Eye (tissue), 1 donor: ENCODE measurements at regions not wholly inside any gene's neighbourhood (a gene's known extent, or its start where the extent isn't known, plus 50 kb on each side); places are given as distances from the start of the nearest gene placed in this dataset.
"Not testable (repeated sequence)": the region's sequence is repeated elsewhere in the genome, so short reads cannot be mapped to it uniquely, and the experiment has no call there.

Experiments used
- DNase-seq: peaks from one replicate; pipeline ENCODE4 v3.0.0-alpha.2; 2015

DNA sequence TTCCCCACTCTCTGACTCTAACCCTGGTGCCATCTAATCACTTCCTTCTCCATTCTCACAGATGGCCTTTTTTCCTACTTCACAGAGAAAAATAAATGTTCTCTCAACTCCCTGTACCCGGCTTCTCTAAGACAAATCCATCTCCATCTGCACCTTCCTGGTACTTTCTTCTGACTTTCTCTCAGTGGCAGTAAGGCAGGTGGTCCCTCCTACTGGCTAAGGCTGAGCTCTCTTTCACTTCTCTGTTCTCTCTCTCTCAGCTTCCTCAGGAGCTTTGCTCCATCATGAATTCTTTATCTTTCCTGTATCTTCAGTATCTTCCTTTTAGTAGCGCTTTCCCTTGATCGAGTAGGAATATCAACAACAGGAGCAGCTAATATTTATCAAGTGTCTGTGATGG is 421.6 kb downstream of the TMEM135 start:
- no peak for DNase-seq

DNA sequence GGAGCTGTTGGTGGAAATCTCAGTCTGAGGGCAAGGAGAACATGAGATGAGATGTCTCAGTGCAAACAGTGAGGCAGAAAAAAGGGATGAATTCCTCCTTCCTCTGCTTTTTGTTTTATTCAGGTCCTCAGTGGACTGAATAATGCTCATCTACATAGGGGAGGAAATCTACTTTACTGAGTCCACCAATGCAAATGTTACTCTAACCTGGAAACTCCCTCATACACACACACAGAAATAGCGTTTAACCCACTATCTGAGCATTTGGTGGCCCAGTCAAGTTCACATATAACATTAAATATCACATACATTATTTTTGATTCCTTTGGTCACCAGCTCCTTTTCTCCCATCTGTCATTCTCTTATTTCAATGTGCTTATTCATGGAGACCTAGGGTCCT is 418.8 kb downstream of the TMEM135 start:
- no peak for DNase-seq

DNA sequence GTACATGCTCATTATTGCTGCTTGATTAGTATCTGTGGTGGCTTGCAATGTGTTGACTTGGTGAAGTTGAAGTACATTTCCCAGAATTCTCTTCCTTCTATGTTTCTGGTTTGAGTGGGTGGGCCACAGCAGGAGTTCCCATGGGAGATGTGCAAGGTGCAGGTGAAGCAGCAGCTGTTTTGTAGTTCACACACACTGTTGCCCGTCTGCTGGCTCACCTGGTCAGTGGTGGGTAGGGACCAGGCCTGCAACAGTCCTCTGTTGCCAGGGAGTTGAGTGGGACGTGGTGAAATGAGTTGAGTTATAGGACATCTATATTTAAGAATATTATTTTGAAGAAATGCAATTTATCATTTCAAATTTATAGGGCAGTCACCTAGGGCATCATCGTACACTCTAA is 417.4 kb downstream of the TMEM135 start:
- DNase-seq: no peak

DNA sequence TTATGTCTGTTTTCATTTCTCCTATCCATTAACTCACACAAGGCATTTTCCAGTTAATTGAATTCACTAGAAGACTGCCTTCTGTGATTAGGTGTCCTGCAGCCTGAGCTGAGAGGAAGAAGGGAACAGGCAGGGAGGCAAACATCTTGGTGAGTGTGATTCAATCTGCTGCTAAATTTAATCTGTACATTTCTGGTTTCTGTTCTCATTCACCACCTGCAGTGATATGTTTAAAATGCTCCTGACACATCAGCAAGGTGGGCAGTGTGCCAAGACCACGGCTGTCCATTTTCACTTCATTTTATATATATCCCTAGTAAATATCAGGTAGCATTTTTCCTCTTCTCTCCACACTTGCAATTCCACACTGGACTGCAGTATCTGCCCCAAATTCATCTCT is 416.5 kb downstream of the TMEM135 start:
- DNase-seq: peak; percentile 36

DNA sequence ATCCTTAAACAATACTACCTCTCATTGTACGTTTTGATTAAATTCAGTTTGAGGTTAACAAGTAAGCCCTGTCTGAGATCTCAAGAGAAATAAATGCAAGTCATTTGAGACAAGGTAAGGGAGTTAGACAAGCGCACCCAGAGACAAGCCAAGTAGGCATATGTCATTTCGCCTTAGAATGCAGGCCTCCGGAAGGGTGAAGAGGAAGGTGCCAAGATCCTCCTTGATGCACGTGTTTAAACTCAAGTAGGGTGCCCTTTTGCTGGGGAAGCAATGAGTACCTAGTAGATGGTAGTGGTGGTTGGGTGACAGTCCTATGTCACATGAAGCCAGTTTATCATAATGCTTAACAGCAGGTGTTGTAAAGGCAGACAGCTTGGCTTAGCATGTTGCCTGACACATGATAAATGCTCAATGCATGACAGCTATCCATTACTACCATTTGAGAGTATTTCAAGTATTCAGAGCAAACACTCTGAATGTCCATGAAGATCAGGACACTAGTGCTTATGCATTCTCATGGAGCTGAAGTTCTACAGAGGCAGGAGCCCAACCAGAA is 415.9 kb downstream of the TMEM135 start:
- DNase-seq: no peak

DNA sequence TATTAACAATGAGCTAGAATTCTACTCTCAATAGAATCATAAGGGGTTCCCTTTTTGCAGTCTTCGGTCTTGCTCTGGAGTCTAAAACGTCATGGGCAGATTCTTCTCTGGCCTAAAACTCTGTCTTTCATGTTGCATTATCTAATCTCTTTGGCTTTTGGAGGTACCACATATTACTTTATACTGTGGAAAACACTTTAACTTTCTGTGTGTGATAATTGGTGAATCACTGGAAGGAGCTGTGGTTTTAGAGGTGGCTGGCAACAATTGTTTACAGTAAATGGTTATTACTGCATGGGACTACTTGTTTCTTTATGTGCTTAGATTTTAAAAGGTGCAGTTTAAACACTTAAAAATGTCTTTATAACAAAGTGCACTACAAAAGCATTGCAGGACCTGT is 414.3 kb downstream of the TMEM135 start:
- DNase-seq: not testable (repeated sequence)

DNA sequence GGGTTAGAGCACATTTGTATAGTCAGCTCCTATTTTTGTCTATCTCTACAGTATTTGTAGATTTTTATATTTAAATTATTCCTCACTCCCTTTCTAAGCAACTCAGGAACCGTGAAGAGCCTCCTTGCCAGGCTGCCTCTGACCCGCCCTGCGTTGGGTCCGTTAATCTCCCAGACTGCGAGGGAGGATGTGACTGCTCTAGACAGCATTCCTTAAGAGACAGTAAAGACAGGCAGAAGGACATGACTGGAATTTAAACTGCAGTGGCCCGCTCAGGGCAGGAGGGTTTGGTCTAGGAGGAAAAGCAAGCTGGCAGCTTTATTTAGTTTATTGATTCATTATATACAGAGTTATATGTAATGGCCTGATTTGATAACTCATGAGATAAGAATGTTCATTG is 413.7 kb downstream of the TMEM135 start:
- no peak for DNase-seq

DNA sequence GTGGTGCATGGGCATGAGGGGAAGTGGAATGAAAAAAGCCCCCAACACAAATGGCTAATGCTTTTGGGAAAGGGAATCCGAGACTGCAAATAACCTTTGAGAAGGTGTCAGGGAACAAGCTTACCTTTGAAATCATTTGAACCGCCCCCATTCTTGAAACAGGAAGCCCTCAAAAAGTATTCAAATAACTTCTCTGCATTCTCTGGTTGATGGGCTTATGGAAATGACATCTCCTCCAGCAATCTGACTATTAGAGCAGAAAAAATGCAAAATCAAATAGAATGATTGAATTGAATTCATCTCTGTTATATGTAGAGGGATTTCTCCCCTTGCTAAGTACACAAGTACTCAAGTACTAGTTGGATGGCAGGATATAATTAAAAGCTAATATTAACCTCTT is 409.9 kb downstream of the TMEM135 start:
- DNase-seq: no peak

DNA sequence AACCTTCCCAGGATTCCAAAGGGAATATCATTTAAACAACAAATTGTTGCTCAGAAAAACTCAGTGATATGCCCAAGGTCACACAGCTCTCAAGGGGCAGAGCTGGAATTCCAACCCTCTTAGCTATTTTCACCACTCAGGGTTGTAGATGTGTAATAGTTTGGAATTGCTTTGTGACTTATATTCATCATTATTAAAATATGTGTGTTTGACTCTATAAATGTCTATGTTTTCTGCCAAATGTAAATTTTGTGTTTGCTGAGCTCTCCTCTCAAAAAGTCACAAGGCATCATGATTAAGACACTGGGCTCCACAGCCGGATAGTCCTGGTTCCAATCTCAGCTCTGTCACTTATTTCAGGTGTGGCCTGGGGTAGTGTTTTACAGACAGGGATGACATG is 407.3 kb downstream of the TMEM135 start:
- DNase-seq: no peak

DNA sequence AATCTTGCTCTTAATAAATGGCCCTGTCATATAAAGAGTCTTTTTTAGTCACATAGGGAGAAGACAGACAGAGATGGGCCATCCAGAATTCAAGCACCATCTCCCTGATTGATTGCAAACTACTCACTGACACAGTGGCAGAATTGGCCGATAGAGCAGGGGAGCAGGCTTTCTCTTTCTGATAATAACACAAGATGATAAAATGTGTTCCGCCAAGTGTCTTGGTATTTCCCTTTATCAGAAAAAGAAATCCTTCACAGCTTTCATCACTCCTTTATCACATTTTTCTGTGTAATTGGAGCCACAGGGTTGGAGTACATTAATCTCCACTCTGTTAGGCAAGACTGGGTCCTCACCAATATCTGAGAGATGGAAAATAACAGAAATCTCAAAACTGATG is 406.0 kb downstream of the TMEM135 start:
- no peak for DNase-seq

DNA sequence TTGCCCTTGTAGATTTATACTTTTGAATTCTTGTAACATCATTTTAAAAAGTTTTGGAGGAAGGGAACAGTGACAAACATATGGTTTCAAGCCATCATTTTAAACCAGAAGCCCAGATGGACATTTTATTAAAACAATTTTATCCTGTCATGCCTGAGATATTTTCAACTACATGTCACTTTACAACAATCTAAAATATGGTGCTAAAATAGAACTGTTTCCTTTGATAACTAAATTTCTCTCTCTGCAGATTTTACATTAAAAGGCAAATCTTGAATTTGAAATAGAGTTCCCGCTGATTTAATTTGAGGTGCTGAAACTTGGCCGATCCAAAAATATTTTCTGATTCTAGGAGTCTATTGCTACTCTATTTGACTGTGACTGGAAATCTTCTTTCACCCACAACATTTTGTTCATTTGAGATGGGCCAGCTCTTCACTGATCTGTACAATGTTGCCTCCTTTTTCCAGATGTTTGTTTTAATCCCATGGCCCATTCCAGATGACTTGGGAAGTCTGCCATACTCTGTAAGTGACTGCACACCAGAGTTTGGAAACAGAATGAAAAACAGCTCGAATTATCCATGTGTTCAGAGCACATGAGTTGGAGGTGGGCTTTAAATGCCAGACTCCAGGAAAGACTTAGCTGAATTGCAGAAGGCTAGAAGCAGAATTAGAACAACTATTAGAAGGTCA is 402.5 kb downstream of the TMEM135 start:
- DNase-seq: peak; percentile 38

DNA sequence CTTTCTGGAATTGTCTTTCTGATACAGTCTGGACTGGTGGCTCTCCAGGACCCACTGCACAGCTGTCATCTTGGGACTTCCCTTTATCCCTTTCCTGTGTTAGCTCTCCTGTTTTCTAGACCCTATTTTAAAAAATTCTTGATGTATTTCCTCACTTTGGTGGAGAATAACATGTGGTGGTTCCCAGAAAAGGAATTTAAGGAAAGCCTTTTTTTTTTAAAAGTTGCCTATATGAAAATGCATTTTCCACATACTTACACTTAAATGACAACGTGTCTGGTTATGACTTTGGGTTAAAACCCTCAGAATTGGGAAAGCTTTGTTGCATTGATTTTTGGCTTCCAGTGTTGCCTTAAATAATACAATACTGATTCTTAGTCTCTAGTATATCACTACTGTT is 400.7 kb downstream of the TMEM135 start:
- no peak for DNase-seq

DNA sequence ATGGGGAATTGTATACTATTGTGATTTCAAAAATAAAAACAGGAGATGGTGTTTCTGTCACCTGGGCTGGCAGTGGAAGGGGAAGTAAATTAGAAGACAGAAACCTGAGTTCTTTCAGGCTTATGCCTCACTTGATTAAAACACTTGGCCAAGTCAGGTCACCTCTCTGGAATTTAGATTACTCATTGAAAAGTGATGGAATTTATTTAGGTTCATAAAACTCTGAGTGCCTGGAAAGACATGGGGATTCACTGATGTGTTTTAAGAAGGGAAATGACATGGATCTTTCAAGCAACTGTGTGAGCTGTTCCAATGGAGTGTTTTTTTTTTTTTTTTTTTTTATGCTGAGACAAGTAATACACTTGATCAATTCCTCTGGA is 400.1 kb downstream of the TMEM135 start:
- DNase-seq: no peak

DNA sequence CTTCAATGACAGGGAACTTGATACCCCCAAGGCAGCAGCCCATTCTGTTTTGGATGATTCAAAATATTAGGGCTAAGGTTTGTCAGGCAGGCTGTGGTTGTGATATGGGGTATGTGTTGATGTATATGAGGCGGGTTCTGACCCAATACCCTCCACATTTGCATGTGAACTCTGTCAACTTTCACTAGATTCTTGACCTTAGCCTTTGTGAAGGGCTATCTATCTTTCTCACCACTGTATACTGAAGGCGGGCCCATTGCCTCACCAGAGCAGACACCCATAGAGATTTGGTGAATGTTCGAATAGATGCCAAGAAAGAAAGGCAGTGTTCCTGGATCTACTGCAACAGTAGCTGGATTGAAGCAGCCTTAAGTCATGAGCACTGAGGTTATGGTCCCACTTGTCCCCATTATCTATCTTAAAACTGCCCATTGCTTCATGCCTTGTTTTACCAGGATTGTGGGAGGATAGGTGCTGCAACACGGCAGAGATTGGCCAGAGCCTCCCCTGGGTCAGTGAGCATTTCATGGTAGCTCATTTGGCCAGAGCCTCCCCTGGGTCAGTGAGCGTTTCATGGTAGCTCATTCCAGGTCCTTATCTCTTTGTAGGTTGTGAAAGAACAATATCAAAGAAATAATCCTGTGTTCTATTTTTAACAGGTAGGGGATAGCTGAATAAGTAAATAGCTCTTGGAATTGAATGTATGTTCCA is 399.6 kb downstream of the TMEM135 start:
- no peak for DNase-seq

DNA sequence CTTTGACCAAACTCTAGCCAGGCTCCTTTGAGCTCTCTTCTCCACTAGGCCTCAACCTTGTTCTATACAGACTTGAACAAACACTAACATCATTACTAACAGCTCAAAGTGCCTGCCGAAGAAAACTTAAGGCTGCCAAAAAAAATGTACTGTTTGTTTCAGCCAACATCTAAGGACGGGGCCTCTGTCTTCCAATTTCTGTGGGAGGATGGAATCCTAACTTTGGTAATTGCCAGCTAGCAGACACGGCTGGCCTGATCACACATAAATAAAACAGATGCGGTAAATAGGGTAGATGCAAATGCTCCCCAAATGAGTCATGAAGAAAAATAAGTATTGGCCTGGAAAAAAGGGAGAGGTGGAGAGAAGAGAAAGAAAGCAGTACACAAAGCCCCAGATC is 394.3 kb downstream of the TMEM135 start:
- DNase-seq: no peak

DNA sequence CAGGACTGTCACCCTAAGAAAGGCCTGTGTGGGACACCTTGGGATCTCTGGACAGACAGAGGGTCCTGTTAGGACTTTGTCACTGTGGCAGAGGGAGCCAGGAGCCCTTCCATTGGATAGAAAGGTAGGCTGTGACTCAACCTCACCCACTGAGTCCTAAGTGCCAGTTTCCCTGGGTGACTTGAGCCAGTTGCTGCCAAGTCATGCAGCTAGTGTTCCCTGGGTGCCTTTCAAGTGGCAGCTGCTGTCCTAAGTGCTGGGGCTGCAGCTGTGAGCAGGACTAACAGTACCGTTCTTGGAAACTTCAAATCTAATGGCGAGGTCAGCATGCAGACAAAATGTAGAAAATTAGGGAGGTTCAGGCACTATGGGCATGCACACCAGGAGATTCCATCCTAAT is 393.7 kb downstream of the TMEM135 start:
- DNase-seq: no peak

DNA sequence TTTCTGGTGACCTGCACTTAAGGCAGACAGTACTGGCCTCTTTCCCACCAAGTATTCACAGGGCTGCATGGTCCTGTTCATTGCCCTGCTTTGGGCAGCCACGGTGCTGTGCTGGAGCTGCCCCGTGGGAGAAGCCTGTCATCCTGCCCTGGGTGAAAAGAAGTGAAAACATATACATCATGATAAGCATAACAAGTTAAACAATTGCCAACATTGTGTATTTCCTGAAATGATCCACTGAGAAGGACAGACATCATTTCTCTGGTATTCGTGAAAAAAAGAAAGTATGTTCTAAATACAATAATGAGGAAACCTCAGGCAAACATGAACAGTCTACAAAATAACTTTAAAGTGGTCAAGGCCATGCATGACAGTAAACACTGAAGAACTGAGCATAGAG is 393.1 kb downstream of the TMEM135 start:
- no peak for DNase-seq

DNA sequence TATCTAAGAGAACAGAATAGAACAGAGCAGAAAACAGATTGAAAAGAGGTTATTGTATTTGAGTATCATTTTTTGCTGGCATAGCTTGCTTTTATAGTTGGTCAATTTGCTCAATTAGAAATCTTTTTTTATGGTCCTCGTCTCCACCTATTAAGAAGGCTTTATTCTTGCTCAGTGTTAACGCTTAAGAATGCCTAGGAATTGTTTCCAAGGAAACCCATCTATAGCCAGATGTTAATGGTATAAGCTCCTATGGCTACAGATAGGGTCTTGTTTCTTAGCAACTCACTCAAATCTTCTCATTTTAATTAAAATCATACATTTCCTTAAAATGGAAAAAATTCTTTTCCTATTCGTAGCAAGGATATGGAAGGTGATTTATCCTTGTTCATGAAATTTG is 392.3 kb downstream of the TMEM135 start:
- no peak for DNase-seq

DNA sequence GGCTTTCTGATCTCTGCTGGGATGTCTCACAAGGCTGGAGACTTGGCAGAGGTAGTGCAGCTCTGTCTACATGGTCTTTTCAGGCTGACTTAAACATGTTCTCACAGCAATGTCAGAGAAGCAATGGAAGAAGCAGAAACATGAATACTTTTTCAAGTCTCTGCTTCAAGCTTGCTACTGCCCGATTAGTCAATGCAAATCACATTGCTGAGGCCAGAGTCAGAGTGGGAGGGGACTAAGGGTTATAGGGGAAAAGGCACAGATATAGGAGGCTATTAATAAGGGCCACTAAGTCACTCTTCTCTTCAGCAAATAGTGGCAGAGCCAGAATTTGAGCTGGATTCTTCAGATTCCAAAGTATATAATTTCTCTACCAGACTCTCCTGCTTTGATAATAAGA is 390.5 kb downstream of the TMEM135 start:
- no peak for DNase-seq

DNA sequence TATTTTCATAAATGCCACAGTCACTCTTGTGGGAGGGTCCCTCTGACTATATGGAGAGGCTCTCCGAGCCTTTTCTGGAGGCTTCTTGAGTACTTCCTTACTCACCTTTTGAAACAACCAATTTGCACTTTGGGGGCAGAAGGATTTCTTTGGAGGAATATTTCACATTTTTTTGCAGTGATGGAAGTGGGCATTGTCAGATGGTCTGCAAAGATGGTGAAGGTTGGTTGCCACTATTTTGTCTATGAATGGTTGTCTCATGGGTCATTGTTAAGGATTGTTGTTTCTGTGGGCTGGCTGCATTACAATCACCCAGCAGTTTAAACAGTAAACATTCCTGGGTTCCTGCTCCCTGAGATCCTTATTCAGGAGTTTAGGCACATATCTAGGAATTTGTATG is 388.2 kb downstream of the TMEM135 start:
- DNase-seq: no peak

DNA sequence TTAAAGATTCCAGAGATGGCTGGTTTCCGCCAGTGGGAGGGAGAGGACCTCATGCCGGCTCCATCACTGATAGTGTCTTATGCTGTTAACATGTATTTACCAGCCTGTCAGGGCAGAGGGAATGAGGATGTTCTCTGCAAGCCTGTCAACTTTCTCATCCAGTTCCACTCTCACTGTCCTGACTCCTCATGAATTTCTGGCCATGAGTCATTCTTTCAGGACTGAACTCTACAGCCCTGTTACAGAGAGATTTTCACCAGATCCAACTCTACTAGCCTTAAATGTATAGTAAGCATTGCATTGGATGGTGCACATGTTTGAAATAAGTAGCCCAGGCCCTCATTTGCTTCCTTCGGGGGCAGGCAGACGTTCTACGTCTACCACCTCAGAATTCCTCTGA is 387.7 kb downstream of the TMEM135 start:
- no peak for DNase-seq

DNA sequence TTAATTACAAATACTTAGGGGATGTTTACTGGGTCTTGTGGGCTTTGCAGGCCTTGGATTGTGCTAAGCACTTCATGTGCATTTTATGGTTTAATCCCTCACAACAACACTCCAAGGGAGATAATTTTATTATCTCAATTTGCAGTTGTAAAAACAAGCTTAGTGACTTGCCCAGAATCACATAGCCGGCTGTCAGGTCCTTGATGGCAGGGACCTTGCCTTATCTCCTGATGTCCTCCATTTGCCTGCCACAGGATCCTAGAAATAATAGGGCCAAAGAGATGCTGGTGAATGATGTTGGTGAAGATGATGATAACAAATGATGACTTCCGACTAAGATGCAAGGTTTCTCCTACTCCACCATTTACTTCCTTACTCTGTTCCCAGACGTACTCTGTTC is 385.4 kb downstream of the TMEM135 start:
- no peak for DNase-seq

DNA sequence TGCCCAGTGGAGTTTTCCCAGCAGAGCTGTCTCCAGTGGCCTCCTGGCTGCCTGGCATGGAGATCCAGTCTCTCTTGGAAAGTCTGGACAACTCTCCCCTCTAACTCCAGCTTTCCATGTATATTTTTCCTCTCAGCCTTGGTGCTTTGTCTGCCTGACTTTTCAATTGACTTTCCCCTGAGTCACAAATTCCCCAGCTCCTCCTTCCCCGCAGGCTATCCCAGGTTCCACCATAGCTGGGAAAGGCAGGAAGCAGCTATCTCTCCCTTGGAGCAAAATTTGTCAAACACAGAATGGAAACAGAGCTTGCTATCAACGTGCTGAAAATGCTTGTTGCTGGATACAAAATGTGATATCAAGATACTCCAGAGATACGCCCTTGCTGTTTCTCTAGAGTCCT is 384.8 kb downstream of the TMEM135 start:
- no peak for DNase-seq

DNA sequence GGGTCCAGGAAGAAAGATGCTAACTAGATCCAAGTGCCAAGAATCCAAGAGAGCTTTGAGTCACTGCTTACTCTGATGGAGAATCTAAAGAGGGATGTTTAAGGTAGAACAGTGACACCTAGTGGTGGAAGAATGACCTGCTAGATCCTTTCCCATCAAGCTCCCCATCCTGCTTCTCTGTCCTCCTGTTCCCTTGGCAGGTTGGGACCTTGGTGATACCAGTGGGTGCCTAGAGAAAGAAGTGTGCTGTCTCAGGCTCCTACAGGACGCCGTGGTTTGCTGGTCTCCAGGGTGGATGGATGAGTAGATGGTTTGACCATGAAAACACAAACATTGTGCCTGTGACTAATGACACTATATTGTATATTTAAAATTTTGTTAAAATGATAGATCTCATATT is 383.7 kb downstream of the TMEM135 start:
- peak; percentile 89 for DNase-seq

DNA sequence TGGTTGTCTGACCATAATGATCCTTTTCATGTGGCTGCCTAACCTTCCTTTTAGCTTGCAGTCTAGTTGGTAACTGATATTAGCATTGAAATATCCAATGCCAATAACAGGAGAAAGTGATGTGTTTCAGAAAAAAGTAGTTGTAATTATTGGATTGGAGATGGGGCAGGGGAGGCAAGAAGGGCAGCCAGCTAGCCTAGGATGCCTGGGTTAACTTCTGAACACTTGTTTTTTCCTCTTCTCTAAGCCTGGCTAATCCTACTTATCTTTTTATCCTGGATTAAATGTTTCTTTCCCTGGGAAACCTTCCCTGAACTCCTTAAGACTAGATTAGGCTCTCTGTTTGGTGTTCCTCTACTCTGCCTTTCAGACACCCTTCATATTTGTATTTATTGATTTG is 380.2 kb downstream of the TMEM135 start:
- no peak for DNase-seq
